ENCODE measurements at regions not wholly inside any gene's neighbourhood (a gene's known extent, or its start where the extent isn't known, plus 50 kb on each side); places are given as distances from the start of the nearest gene placed in this dataset.

DNA sequence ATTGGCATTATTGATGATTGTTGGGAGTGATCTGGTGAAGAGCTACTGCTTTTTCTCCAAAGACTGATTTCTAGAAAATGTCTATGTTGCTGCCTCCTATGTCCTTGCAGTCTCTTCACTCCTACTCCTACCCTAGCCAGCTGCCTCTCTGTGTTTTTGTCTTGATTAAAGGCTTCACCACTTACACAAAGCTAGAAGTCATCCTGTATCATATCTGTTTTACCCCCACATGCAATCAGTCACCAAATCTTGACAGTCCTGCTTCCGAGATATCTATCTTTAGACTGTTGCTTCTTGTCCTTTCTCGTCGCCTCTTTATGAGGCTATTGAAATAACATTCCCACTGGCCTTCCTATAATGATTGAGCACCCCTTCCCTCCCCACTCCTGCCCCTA is 84.5 kb upstream of the ITGA4 start:
- intact Hi-C loops (cut with DNase I; ENCODE audit: low total_unique reads), result no loop called here
- no peaks in the 10 kb centered on the region for H3K36me3 ChIP-seq
- DNase-seq (ENCODE audit: low spot score in 2 of 2), result no peak
- H3K9me3 ChIP-seq, result no peaks in the 10 kb centered on the region
- H3K27me3 ChIP-seq, result no peaks in the 10 kb centered on the region
- H3K4me3 ChIP-seq, result no peak overlapping the region
- H3K27ac ChIP-seq, result no peak overlapping the region
- no peaks in the 10 kb centered on the region for H3K4me1 ChIP-seq
- TF ChIP-seq POLR2A (IDR thresholded peaks at IDR 0.05) (no peak), POLR2AphosphoS5 (IDR thresholded peaks at IDR 0.05) (no peak)
- TF ChIP-seq, protein P1, sequence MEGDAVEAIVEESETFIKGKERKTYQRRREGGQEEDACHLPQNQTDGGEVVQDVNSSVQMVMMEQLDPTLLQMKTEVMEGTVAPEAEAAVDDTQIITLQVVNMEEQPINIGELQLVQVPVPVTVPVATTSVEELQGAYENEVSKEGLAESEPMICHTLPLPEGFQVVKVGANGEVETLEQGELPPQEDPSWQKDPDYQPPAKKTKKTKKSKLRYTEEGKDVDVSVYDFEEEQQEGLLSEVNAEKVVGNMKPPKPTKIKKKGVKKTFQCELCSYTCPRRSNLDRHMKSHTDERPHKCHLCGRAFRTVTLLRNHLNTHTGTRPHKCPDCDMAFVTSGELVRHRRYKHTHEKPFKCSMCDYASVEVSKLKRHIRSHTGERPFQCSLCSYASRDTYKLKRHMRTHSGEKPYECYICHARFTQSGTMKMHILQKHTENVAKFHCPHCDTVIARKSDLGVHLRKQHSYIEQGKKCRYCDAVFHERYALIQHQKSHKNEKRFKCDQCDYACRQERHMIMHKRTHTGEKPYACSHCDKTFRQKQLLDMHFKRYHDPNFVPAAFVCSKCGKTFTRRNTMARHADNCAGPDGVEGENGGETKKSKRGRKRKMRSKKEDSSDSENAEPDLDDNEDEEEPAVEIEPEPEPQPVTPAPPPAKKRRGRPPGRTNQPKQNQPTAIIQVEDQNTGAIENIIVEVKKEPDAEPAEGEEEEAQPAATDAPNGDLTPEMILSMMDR (IDR thresholded peaks at IDR 0.05), result no peak

DNA sequence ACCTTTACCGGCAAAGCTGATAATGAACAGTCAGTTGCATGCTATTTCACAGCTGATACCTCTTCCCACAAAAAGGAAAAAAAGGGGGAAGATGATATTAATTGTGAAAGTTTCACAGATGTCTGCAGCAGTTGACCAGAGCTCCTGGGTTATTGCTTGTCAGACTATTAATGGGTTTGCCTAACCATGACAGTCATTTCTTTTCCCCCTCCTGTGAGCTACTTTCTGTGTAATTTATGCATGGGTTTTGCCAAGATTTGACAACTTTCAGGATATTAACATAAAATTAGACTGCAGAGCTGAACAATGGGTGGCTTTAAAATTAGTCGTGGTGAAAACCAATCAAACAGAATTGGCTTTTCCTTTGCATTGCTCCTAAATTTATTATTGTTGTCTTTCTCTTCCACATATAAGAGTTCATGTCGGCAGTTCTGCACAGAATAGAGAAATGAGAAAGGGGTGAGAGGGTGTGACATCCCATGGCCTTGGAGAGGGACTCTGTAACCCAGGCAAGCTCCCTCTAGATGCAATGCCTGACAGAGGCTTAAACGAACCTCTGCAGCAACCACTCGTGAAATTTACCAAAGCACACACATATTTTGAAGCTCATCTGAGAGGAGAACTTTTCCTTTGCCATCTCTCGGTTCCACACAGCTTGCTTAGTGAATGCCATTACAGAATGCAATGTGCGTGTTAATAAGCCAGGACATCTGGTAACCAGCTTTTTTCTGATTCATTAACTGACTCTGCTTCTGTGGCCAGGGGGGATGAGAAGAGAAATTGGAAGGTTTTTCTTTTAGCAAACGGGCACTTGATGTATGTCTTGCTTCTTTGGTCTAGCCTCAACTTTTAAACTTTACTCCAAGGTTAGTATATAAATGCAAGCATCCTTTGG is 82.2 kb upstream of the ITGA4 start:
- H3K4me1 ChIP-seq, result no peaks in the 10 kb centered on the region
- no peak for DNase-seq (ENCODE audit: low spot score in 2 of 2)
- no peaks in the 10 kb centered on the region for H3K27me3 ChIP-seq
- H3K9me3 ChIP-seq, result no peaks in the 10 kb centered on the region
- intact Hi-C loops (cut with DNase I; ENCODE audit: low total_unique reads), result no loop called here
- no peak overlapping the region for H3K27ac ChIP-seq
- H3K36me3 ChIP-seq, result no peaks in the 10 kb centered on the region
- TF ChIP-seq, protein P1 (IDR thresholded peaks at IDR 0.05), result no peak
- no peak for TF ChIP-seq POLR2AphosphoS5 (IDR thresholded peaks at IDR 0.05)
- TF ChIP-seq POLR2A (IDR thresholded peaks at IDR 0.05), result no peak
- no peak overlapping the region for H3K4me3 ChIP-seq

DNA sequence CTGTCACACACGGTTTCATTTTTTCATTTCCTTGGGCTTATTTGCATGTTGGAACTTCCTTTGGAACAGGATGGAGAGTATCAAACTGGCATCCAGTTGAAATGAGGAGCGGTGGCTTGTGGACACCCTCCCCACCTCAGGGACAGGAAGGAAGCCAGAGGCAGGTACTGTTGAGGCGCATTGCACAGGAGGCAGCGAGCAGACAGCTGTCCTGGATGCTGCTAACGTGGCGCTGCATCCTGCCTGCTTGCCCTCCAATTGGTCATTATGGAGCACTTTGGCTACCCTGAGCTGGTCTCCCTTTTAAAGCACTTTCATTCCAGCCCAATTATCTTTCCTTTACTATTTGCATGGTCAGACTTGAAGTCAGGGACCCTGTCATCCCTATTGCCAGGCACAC is 80.7 kb upstream of the ITGA4 start:
- Histone ChIP-seq H3K9me3 (no peaks in the 10 kb centered on the region), H3K4me3 (no peak overlapping the region), H3K36me3 (no peaks in the 10 kb centered on the region), H3K27ac (no peak overlapping the region), H3K27me3 (no peaks in the 10 kb centered on the region), H3K4me1 (no peaks in the 10 kb centered on the region)
- no peak for DNase-seq (ENCODE audit: low spot score in 2 of 2)
- TF ChIP-seq POLR2A (IDR thresholded peaks at IDR 0.05) (no peak), POLR2AphosphoS5 (IDR thresholded peaks at IDR 0.05) (no peak)
- TF ChIP-seq, protein P1 (IDR thresholded peaks at IDR 0.05), result no peak
- intact Hi-C loops (cut with DNase I; ENCODE audit: low total_unique reads), result no loop called here

DNA sequence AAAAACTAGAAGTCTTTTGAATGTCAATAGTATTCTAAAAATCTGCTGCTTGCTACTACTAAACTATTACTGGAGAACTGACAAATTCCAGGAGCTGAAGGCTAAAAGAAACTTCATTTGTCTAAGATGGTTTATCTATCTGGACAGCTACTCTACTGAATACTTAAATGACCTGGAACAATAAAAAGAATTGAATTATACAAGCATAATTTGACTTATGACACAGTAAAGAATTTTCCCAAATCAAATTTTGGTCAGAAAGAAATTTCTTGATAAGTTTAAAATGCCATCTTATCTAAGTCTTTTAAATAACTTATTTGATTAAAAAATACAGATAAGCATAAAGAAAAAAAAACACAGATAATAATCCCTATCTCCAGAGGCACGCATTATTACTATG is 80.2 kb upstream of the ITGA4 start:
- Histone ChIP-seq H3K4me1 (no peaks in the 10 kb centered on the region), H3K27ac (no peak overlapping the region), H3K27me3 (no peaks in the 10 kb centered on the region), H3K4me3 (no peak overlapping the region), H3K9me3 (no peaks in the 10 kb centered on the region), H3K36me3 (no peaks in the 10 kb centered on the region)
- DNase-seq (ENCODE audit: low spot score in 2 of 2), result no peak
- TF ChIP-seq, protein P1 (IDR thresholded peaks at IDR 0.05), result no peak
- TF ChIP-seq POLR2AphosphoS5 (IDR thresholded peaks at IDR 0.05) (no peak), POLR2A (IDR thresholded peaks at IDR 0.05) (no peak)
- intact Hi-C loops (cut with DNase I; ENCODE audit: low total_unique reads), result no loop called here

DNA sequence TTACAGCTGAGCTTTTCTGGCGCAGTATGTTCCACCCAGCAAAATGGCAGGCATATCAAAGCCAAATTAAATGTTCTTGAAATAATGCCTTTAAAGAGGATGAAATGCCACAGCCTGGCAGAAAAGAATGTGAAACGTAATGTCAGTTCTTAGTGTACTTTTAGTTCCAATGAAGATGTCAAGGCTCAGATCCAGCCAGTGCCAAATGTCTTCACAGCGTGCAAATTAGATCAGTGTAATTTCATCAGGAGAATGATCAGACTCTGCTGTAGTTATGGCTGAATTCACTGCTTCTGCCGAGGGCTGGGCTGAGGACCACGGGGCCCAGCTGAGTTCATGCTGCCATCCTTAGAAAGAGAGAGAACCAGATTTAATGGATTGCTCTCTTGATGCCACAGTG is 78.7 kb upstream of the ITGA4 start:
- intact Hi-C loops (cut with DNase I; ENCODE audit: low total_unique reads), result no loop called here
- H3K4me3 ChIP-seq, result no peak overlapping the region
- TF ChIP-seq POLR2A (IDR thresholded peaks at IDR 0.05), result no peak
- TF ChIP-seq POLR2AphosphoS5 (IDR thresholded peaks at IDR 0.05), result no peak
- TF ChIP-seq, protein P1 (IDR thresholded peaks at IDR 0.05), result no peak
- H3K27ac ChIP-seq, result no peak overlapping the region
- no peak for DNase-seq (ENCODE audit: low spot score in 2 of 2)
- H3K9me3 ChIP-seq, result no peaks in the 10 kb centered on the region
- no peaks in the 10 kb centered on the region for H3K27me3 ChIP-seq
- no peaks in the 10 kb centered on the region for H3K36me3 ChIP-seq
- no peaks in the 10 kb centered on the region for H3K4me1 ChIP-seq

Measured in breast epithelium (tissue), 4 donors.